ENCODE measurements at regions not wholly inside any gene's neighbourhood (a gene's known extent, or its start where the extent isn't known, plus 50 kb on each side); places are given as distances from the start of the nearest gene placed in this dataset.

DNA sequence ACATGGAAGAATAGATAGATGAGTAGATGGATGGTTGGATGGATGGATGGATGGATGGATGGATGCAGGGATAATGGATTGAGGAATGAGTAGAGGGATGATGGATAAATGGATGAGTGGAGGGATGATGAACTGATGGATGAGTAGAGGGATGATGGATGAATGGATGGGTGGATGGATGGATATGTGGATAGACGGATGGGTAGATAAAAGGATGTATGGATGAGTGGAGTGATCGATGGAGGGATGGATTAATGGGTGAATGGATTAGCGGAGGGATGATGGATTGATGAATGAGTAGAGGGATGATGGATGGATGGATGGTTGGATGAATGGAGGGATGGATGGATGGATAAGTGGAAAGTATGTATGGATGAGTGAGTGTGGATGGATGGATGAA is 533.2 kb downstream of the RFC3 start (continued):
- TF ChIP-seq, protein P1, sequence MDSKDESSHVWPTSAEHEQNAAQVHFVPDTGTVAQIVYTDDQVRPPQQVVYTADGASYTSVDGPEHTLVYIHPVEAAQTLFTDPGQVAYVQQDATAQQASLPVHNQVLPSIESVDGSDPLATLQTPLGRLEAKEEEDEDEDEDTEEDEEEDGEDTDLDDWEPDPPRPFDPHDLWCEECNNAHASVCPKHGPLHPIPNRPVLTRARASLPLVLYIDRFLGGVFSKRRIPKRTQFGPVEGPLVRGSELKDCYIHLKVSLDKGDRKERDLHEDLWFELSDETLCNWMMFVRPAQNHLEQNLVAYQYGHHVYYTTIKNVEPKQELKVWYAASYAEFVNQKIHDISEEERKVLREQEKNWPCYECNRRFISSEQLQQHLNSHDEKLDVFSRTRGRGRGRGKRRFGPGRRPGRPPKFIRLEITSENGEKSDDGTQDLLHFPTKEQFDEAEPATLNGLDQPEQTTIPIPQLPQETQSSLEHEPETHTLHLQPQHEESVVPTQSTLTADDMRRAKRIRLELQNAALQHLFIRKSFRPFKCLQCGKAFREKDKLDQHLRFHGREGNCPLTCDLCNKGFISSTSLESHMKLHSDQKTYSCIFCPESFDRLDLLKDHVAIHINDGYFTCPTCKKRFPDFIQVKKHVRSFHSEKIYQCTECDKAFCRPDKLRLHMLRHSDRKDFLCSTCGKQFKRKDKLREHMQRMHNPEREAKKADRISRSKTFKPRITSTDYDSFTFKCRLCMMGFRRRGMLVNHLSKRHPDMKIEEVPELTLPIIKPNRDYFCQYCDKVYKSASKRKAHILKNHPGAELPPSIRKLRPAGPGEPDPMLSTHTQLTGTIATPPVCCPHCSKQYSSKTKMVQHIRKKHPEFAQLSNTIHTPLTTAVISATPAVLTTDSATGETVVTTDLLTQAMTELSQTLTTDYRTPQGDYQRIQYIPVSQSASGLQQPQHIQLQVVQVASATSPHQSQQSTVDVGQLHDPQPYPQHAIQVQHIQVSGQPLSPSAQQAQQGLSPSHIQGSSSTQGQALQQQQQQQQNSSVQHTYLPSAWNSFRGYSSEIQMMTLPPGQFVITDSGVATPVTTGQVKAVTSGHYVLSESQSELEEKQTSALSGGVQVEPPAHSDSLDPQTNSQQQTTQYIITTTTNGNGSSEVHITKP (tag by site-specific recombination; IDR thresholded peaks at IDR 0.05), result no peak
- TF ChIP-seq ZNF433 (tag by site-specific recombination; IDR thresholded peaks at IDR 0.05; ENCODE audit: low read depth), result no peak
- TF ChIP-seq SP7 (tag by site-specific recombination; IDR thresholded peaks at IDR 0.05), result no peak
- TF ChIP-seq ZSCAN16 (tag by site-specific recombination; IDR thresholded peaks at IDR 0.05), result no peak
- no peak for TF ChIP-seq ZNF776 (tag by site-specific recombination; IDR thresholded peaks at IDR 0.05; ENCODE audit: borderline replicate concordance)
- TF ChIP-seq OVOL3 (tag by site-specific recombination; IDR thresholded peaks at IDR 0.05), result no peak
- no peak for TF ChIP-seq ZNF596 (tag by site-specific recombination; IDR thresholded peaks at IDR 0.05)
- TF ChIP-seq ZBTB17 (tag by site-specific recombination; IDR thresholded peaks at IDR 0.05), result peak; percentile 96
- no peak for TF ChIP-seq ZNF792 (tag by site-specific recombination; IDR thresholded peaks at IDR 0.05)
- peak; percentile 88 for TF ChIP-seq ZNF366 (tag by site-specific recombination; conservative IDR thresholded peaks at IDR 0.05)

DNA sequence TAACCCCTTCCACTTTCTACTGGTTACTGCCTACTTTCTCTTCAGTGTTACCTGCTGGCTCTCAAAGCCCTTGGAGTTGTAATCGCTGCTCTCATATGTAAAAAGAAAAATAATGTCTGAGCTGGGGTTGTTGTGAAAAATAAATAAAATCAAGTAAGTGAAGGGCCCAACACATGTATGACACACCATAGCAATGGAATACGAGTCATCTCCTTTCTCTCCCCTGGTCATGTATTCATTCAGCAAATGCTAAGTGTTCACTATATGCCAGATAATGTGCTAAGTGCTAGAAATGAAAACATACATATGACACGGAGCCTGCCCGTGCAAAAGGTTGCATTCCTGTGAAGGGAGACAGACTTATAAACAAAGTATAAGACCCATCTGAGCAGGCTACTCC is 535.0 kb downstream of the RFC3 start:
- no peak overlapping the region for H3K27ac ChIP-seq (ENCODE audit: extremely low read depth, low read depth, low read length)
- POLR2A ChIA-PET, result no interaction called here
- no peaks in the 10 kb centered on the region for H3K9me3 ChIP-seq (ENCODE audit: control insufficient read depth, insufficient read depth, low read depth, low read length)
- H3K36me3 ChIP-seq (ENCODE audit: control insufficient read depth in 2 of 2, insufficient read depth in 1 of 2, low read length in 2 of 2), result no peaks in the 10 kb centered on the region
- no peaks in the 10 kb centered on the region for H3K4me1 ChIP-seq (ENCODE audit: control insufficient read depth, insufficient read depth, low read length)
- H3K4me3 ChIP-seq (ENCODE audit: low read depth, low read length), result no peak overlapping the region
- CTCF ChIA-PET, result no interaction called here
- no peak for TF ChIP-seq KLF10 (tag by site-specific recombination; IDR thresholded peaks at IDR 0.05)
- TF ChIP-seq ZBTB48 (tag by site-specific recombination; IDR thresholded peaks at IDR 0.05), result no peak
- no peak for TF ChIP-seq OVOL3 (tag by site-specific recombination; IDR thresholded peaks at IDR 0.05)
- no peak for TF ChIP-seq ZNF350 (tag by site-specific recombination; IDR thresholded peaks at IDR 0.05)
- TF ChIP-seq ZNF660 (tag by site-specific recombination; IDR thresholded peaks at IDR 0.05), result no peak
- TF ChIP-seq ZNF2 (tag by site-specific recombination; IDR thresholded peaks at IDR 0.05), result no peak
- no peak for TF ChIP-seq ZNF211 (tag by site-specific recombination; IDR thresholded peaks at IDR 0.05; ENCODE audit: low read depth)
- TF ChIP-seq, protein P2, sequence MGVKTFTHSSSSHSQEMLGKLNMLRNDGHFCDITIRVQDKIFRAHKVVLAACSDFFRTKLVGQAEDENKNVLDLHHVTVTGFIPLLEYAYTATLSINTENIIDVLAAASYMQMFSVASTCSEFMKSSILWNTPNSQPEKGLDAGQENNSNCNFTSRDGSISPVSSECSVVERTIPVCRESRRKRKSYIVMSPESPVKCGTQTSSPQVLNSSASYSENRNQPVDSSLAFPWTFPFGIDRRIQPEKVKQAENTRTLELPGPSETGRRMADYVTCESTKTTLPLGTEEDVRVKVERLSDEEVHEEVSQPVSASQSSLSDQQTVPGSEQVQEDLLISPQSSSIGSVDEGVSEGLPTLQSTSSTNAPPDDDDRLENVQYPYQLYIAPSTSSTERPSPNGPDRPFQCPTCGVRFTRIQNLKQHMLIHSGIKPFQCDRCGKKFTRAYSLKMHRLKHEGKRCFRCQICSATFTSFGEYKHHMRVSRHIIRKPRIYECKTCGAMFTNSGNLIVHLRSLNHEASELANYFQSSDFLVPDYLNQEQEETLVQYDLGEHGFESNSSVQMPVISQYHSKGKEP (tag by site-specific recombination; IDR thresholded peaks at IDR 0.05), result no peak
- no peak for TF ChIP-seq ZNF433 (tag by site-specific recombination; IDR thresholded peaks at IDR 0.05; ENCODE audit: low read depth)

DNA sequence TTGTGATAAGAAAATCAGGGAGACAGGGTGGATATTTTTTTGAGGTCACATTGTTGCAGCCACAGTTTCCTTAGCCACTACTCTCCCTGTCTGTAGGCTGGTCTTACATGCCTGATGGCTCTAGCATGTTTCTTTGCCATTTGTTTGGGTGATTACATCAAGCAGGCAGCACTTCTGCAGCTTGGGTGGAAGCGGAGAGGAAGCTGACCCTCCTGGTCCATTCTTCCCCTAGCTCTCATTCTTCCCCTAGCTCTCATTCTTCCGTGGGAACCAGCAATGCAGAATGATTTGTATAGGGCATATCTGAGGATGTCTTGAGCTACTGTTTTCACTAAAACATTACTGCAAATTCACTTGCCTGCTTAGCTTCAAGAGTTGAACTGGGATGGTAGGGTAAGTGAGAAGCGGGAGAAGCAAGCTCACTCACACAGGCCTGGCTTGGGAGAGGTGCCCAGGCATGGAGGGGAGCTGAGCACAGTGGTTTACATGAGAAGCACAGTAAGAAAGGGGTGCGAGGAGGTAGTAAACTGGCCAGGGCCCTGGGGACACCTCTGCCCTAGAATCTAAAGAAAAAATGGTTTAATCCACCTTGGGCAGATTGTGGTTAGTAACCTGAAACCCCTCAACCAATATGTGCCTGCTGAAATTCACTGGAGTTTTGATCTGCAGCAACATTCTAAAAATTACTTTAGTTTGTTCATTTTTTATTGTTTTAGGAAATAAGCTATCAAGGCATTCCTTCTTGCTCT is 538.9 kb downstream of the RFC3 start:
- H3K36me3 ChIP-seq (ENCODE audit: control insufficient read depth in 2 of 2, insufficient read depth in 1 of 2, low read length in 2 of 2), result no peaks in the 10 kb centered on the region
- H3K27ac ChIP-seq (ENCODE audit: extremely low read depth, low read depth, low read length), result no peak overlapping the region
- TF ChIP-seq, protein P1 (tag by site-specific recombination; IDR thresholded peaks at IDR 0.05), result 0 out of 2 replicates have a peak, but pooled peaks have one; percentile 28
- no peak for TF ChIP-seq ZNF184 (tag by site-specific recombination; IDR thresholded peaks at IDR 0.05)
- TF ChIP-seq HOXA7 (CRISPR knock-in tag; IDR thresholded peaks at IDR 0.05; ENCODE audit: borderline replicate concordance), result no peak
- CTCF ChIA-PET, result interaction anchor here (0.6 kb wide), 2 partner anchors 138 to 465 kb away, joined by 3 to 5 read pairs; no protein-coding TSS in a partner anchor
- no peaks in the 10 kb centered on the region for H3K4me1 ChIP-seq (ENCODE audit: control insufficient read depth, insufficient read depth, low read length)
- no peak overlapping the region for H3K4me3 ChIP-seq (ENCODE audit: low read depth, low read length)
- H3K9me3 ChIP-seq (ENCODE audit: control insufficient read depth, insufficient read depth, low read depth, low read length), result no peaks in the 10 kb centered on the region
- POLR2A ChIA-PET, result no interaction called here
